ENCODE measurements at regions not wholly inside any gene's neighbourhood (a gene's known extent, or its start where the extent isn't known, plus 50 kb on each side); places are given as distances from the start of the nearest gene placed in this dataset.

DNA sequence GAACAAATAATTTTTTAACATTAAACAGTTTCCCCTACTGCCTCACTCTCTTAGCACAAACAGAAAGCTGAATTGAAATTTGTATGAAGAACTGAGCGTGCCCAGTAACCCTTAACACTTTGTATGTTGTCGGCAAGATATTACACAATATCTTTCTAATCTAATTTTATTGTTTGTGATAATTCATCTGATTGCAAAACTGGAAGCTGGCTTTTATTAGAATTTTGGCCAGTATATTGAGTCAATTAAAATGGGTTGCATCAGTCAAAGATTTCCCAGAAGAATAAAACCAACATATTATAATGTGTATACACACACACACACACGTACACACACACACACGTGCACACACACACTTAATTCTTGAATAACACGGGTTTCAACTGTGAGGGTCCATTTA is 2332.1 kb downstream of the PCDH7 start (continued):
- TF ChIP-seq, protein P1, sequence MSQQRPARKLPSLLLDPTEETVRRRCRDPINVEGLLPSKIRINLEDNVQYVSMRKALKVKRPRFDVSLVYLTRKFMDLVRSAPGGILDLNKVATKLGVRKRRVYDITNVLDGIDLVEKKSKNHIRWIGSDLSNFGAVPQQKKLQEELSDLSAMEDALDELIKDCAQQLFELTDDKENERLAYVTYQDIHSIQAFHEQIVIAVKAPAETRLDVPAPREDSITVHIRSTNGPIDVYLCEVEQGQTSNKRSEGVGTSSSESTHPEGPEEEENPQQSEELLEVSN (IDR thresholded peaks at IDR 0.05) = no peak
- TF ChIP-seq SP4 (IDR thresholded peaks at IDR 0.05; ENCODE audit: low read length) (no peak), KDM1A (IDR thresholded peaks at IDR 0.05; ENCODE audit: borderline replicate concordance, low read length) (no peak)
